Activated B cell treated with CpG ODN at 0.5 μM for 24 hours (primary cell): ENCODE measurements at regions not wholly inside any gene's neighbourhood (a gene's known extent, or its start where the extent isn't known, plus 50 kb on each side); places are given as distances from the start of the nearest gene placed in this dataset.

ENCODE experiments used
- ATAC-seq: fragments of 200-7000 bp; cut with Tn5 transposase; one replicate; pipeline ENCODE4 v1.10.0; 2021; ENCODE audit warnings: low read depth, mild to moderate bottlenecking, moderate library complexity
- CTCF ChIA-PET: fragments of 350-600 bp; sonication (Branson Sonifier 250); formaldehyde crosslinking; loops from one replicate; lab custom pipeline; 2021; ENCODE audit warnings: antibody characterized with exemption; lab: Charles Lee
- POLR2A ChIA-PET: fragments of 350-600 bp; sonication (Branson Sonifier 250); formaldehyde crosslinking; loops from one replicate; lab custom pipeline; 2021; ENCODE audit warnings: antibody characterized with exemption; lab: Charles Lee
- DNase-seq: peaks from one replicate; pipeline ENCODE4 v3.0.0; 2022
- H3K27ac Mint-ChIP-seq: one replicate; pipeline ENCODE4 v1.8.0; 2020; ENCODE audit warnings: mixed read lengths
- H3K27me3 Mint-ChIP-seq: one replicate; pipeline ENCODE4 v1.8.0; 2021; ENCODE audit warnings: mixed read lengths
- H3K36me3 Mint-ChIP-seq: one replicate; pipeline ENCODE4 v1.8.0; 2021; ENCODE audit warnings: low read depth, mixed read lengths
- H3K4me1 Mint-ChIP-seq: one replicate; pipeline ENCODE4 v1.8.0; 2021; ENCODE audit warnings: mixed read lengths
- H3K4me3 Mint-ChIP-seq: one replicate; pipeline ENCODE4 v1.8.0; 2020; ENCODE audit warnings: mild to moderate bottlenecking, mixed read lengths
- H3K9me3 Mint-ChIP-seq: one replicate; pipeline ENCODE4 v1.8.0; 2020; ENCODE audit warnings: mixed read lengths
- intact Hi-C: fragments of 100-400 bp; cut with micrococcal nuclease; formaldehyde crosslinking; loops from one replicate; pipeline ENCODE4 v1.15.1; 2024
- TF ChIP-seq, protein P1 (sequence below): fragments of 200-600 bp; IDR thresholded peaks from one replicate; pipeline ENCODE4 v1.8.0; 2022; ENCODE audit warnings: antibody characterized with exemption, mild to moderate bottlenecking

DNA sequence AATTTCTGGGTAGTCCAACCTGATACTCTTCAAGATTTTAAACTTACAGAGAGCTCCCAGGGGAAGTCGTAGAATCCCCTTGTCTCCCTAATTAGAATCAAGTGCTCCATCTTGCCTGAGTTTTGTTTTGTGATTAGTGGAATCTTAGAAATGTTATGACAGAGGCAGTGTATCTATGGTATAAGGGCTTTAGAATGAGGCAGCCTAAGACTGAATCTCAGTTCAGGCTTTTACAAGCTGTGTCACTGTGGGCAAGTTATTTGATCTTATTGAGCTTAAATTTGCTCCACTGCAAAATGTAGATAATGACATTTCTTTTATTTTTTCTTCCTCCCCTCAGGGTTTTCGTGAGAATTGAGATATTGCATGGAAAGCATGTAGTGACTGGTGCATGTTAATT lies 215.5 kb downstream of the POSTN start:
- DNase-seq: no peak
- ATAC-seq: no peak
- CTCF ChIA-PET: no interaction called here
- Mint-ChIP-seq H3K9me3 (no peaks in the 10 kb centered on the region), H3K27ac (no peak overlapping the region), H3K4me1 (no peaks in the 10 kb centered on the region), H3K4me3 (no peak overlapping the region), H3K27me3 (no peaks in the 10 kb centered on the region), H3K36me3 (no peaks in the 10 kb centered on the region)
- TF ChIP-seq, protein P1, sequence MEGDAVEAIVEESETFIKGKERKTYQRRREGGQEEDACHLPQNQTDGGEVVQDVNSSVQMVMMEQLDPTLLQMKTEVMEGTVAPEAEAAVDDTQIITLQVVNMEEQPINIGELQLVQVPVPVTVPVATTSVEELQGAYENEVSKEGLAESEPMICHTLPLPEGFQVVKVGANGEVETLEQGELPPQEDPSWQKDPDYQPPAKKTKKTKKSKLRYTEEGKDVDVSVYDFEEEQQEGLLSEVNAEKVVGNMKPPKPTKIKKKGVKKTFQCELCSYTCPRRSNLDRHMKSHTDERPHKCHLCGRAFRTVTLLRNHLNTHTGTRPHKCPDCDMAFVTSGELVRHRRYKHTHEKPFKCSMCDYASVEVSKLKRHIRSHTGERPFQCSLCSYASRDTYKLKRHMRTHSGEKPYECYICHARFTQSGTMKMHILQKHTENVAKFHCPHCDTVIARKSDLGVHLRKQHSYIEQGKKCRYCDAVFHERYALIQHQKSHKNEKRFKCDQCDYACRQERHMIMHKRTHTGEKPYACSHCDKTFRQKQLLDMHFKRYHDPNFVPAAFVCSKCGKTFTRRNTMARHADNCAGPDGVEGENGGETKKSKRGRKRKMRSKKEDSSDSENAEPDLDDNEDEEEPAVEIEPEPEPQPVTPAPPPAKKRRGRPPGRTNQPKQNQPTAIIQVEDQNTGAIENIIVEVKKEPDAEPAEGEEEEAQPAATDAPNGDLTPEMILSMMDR: no peak
- intact Hi-C loops: no loop called here
- POLR2A ChIA-PET: no interaction called here

DNA sequence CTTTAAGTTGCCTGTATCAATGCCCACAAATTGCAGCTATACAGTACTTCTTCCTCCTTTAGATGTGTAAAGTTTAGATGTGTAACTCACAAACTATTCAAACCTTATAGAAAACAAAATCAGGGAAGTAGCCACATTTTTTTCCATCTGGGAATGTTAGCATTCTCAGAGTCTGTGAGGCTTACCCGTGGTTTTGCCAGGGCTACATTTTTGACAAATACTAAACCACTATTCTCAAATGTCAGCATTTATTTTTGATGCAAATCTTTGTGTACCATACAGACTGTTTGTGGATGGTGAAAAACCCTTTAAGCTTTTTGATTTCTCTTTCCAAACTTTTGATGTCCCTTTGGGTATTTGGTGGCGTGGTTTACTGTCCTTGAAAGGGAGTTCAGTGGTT lies 216.4 kb downstream of the POSTN start:
- ChIA-PET CTCF (no interaction called here), POLR2A (no interaction called here)
- ATAC-seq: no peak
- no peaks in the 10 kb centered on the region for H3K4me1 Mint-ChIP-seq
- H3K27me3 Mint-ChIP-seq: no peaks in the 10 kb centered on the region
- no peak for DNase-seq
- no peak overlapping the region for H3K27ac Mint-ChIP-seq
- no peak overlapping the region for H3K4me3 Mint-ChIP-seq
- TF ChIP-seq, protein P1: no peak
- no peaks in the 10 kb centered on the region for H3K36me3 Mint-ChIP-seq
- intact Hi-C loops: no loop called here
- no peaks in the 10 kb centered on the region for H3K9me3 Mint-ChIP-seq

DNA sequence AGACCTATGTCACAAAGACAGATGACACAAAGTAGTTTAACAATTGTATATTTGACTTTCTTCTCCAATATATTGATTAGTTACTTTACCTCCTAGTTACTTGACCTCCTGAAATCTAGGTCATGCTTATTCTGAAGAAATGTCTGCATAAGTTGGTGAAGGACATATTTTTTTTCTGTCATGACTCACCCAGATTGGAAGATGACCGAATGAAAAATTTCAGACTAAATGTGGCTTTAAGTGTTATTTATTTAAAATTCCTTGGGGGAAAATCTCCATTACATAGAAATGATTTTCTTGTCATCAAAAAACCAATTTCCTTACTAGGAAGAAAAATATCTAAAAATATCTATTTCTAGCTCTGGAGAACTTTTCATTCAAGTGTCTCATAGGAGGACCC lies 217.1 kb downstream of the POSTN start:
- Mint-ChIP-seq H3K27ac (no peak overlapping the region), H3K9me3 (no peaks in the 10 kb centered on the region), H3K4me1 (no peaks in the 10 kb centered on the region), H3K4me3 (no peak overlapping the region), H3K36me3 (no peaks in the 10 kb centered on the region), H3K27me3 (no peaks in the 10 kb centered on the region)
- intact Hi-C loops: no loop called here
- TF ChIP-seq, protein P1: no peak
- ATAC-seq (no peak), DNase-seq (no peak)
- ChIA-PET CTCF (no interaction called here), POLR2A (no interaction called here)

GRCh38 chr13:37379841-37380240 lies 218.7 kb downstream of the POSTN start:
- intact Hi-C loops: no loop called here
- H3K4me3 Mint-ChIP-seq: no peak overlapping the region
- no peaks in the 10 kb centered on the region for H3K4me1 Mint-ChIP-seq
- no peak overlapping the region for H3K27ac Mint-ChIP-seq
- no peaks in the 10 kb centered on the region for H3K9me3 Mint-ChIP-seq
- CTCF ChIA-PET: no interaction called here
- TF ChIP-seq, protein P1: no peak
- no peak for ATAC-seq
- POLR2A ChIA-PET: no interaction called here
- H3K27me3 Mint-ChIP-seq: no peaks in the 10 kb centered on the region
- no peak for DNase-seq
- no peaks in the 10 kb centered on the region for H3K36me3 Mint-ChIP-seq

DNA sequence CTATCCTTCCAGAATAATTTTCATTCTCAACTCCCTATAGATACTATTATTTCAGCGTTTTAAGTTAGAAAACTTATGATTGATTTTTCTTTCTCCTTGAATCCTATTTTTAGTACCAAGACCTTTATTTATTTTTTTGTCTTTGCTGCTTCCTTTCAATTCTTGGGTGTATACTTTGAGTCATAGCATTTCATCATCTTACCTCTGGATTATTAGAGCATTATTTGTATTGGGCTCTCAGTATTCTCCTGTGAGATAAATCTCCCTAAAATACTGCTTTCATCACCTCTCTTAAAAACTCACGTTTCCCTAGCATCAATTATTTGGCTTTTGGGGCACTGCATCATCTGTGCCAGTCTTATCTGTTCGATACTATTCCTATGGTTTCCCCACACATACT lies 222.8 kb downstream of the POSTN start:
- TF ChIP-seq, protein P1: no peak
- POLR2A ChIA-PET: no interaction called here
- H3K27ac Mint-ChIP-seq: no peak overlapping the region
- no peaks in the 10 kb centered on the region for H3K9me3 Mint-ChIP-seq
- ATAC-seq (no peak), DNase-seq (no peak)
- CTCF ChIA-PET: no interaction called here
- no peaks in the 10 kb centered on the region for H3K4me1 Mint-ChIP-seq
- H3K4me3 Mint-ChIP-seq: no peak overlapping the region
- H3K36me3 Mint-ChIP-seq: no peaks in the 10 kb centered on the region
- intact Hi-C loops: no loop called here
- no peaks in the 10 kb centered on the region for H3K27me3 Mint-ChIP-seq
